ENCODE measurements at regions not wholly inside any gene's neighbourhood (a gene's known extent, or its start where the extent isn't known, plus 50 kb on each side); places are given as distances from the start of the nearest gene placed in this dataset.

GRCh38 chr9:105966834-105967233 is 272.5 kb downstream of the TMEM38B start:
- TF ChIP-seq, protein P1, sequence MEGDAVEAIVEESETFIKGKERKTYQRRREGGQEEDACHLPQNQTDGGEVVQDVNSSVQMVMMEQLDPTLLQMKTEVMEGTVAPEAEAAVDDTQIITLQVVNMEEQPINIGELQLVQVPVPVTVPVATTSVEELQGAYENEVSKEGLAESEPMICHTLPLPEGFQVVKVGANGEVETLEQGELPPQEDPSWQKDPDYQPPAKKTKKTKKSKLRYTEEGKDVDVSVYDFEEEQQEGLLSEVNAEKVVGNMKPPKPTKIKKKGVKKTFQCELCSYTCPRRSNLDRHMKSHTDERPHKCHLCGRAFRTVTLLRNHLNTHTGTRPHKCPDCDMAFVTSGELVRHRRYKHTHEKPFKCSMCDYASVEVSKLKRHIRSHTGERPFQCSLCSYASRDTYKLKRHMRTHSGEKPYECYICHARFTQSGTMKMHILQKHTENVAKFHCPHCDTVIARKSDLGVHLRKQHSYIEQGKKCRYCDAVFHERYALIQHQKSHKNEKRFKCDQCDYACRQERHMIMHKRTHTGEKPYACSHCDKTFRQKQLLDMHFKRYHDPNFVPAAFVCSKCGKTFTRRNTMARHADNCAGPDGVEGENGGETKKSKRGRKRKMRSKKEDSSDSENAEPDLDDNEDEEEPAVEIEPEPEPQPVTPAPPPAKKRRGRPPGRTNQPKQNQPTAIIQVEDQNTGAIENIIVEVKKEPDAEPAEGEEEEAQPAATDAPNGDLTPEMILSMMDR (IDR thresholded peaks at IDR 0.05; ENCODE audit: low read length): no peak
- no peak for TF ChIP-seq EZH2 (optimal IDR thresholded peaks at IDR 0.05; ENCODE audit: low read depth, low read length)
- TF ChIP-seq EZH2phosphoT487 (IDR thresholded peaks at IDR 0.05; ENCODE audit: low read length): no peak

Data from MM.1S (cell line).